ENCODE measurements at regions not wholly inside any gene's neighbourhood (a gene's known extent, or its start where the extent isn't known, plus 50 kb on each side); places are given as distances from the start of the nearest gene placed in this dataset.

DNA sequence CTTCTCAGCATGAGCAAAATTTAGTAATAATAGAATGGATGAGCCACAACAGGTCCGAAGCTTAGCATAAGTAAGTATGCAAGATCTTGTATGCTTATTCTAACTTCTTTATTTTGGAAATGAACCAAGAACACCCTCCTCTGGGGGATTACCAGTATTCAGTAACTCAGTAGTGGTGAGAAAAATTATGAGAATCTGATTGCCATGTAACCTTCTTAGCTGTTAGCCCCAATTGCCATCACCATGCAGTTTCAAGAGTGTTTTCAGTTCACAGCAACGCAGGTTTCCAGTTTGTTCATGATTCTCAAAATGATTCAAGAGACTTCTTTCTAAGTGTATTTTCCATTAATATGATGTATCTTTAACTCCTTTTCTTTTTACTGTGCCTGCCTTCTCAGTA, 1507.6 kb upstream of the SEL1L start:
- TF ChIP-seq, protein P1, sequence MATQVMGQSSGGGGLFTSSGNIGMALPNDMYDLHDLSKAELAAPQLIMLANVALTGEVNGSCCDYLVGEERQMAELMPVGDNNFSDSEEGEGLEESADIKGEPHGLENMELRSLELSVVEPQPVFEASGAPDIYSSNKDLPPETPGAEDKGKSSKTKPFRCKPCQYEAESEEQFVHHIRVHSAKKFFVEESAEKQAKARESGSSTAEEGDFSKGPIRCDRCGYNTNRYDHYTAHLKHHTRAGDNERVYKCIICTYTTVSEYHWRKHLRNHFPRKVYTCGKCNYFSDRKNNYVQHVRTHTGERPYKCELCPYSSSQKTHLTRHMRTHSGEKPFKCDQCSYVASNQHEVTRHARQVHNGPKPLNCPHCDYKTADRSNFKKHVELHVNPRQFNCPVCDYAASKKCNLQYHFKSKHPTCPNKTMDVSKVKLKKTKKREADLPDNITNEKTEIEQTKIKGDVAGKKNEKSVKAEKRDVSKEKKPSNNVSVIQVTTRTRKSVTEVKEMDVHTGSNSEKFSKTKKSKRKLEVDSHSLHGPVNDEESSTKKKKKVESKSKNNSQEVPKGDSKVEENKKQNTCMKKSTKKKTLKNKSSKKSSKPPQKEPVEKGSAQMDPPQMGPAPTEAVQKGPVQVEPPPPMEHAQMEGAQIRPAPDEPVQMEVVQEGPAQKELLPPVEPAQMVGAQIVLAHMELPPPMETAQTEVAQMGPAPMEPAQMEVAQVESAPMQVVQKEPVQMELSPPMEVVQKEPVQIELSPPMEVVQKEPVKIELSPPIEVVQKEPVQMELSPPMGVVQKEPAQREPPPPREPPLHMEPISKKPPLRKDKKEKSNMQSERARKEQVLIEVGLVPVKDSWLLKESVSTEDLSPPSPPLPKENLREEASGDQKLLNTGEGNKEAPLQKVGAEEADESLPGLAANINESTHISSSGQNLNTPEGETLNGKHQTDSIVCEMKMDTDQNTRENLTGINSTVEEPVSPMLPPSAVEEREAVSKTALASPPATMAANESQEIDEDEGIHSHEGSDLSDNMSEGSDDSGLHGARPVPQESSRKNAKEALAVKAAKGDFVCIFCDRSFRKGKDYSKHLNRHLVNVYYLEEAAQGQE (IDR thresholded peaks at IDR 0.05; ENCODE audit: insufficient replicate concordance, low read depth) = no peak
- TF ChIP-seq POLR2AphosphoS5 (IDR thresholded peaks at IDR 0.05; ENCODE audit: low read depth) (no peak), GABPA (IDR thresholded peaks at IDR 0.05; ENCODE audit: low read depth) (no peak), SPI1 (IDR thresholded peaks at IDR 0.05; ENCODE audit: borderline replicate concordance, low read depth) (no peak)
- TF ChIP-seq, protein P2, sequence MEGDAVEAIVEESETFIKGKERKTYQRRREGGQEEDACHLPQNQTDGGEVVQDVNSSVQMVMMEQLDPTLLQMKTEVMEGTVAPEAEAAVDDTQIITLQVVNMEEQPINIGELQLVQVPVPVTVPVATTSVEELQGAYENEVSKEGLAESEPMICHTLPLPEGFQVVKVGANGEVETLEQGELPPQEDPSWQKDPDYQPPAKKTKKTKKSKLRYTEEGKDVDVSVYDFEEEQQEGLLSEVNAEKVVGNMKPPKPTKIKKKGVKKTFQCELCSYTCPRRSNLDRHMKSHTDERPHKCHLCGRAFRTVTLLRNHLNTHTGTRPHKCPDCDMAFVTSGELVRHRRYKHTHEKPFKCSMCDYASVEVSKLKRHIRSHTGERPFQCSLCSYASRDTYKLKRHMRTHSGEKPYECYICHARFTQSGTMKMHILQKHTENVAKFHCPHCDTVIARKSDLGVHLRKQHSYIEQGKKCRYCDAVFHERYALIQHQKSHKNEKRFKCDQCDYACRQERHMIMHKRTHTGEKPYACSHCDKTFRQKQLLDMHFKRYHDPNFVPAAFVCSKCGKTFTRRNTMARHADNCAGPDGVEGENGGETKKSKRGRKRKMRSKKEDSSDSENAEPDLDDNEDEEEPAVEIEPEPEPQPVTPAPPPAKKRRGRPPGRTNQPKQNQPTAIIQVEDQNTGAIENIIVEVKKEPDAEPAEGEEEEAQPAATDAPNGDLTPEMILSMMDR (IDR thresholded peaks at IDR 0.05; ENCODE audit: insufficient read depth, low read length) = no peak
- Histone ChIP-seq H3K27ac (replicated peaks) (no peak overlapping the region), H3K4me3 (replicated peaks; ENCODE audit: insufficient read depth, low read length) (no peak overlapping the region), H3K27me3 (ENCODE audit: insufficient read depth, poor library complexity, severe bottlenecking) (no peaks in the 10 kb centered on the region)
- no peak for DNase-seq (ENCODE audit: low read depth in 1 of 2, low spot score in 1 of 2)

DNA sequence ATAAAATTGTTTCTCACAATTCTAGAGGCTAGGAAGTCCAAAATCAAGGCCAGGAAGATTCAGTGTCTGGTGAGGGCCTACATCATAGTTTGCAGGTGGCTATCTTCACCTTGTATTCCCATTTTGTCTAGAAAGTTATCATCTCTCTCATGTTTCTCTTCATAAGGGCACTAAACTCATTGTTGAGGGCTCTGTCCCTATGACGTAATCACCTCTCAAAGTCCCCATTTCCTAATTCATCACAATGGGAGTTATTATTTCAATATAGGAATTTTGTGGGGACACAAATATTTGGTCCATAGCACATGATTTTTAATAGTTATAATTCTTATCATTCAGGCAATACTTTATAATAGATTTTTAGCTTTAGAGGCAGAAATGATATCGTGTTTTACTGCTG, 1509.2 kb upstream of the SEL1L start:
- DNase-seq (ENCODE audit: low read depth in 1 of 2, low spot score in 1 of 2) = no peak
- H3K27me3 ChIP-seq (ENCODE audit: insufficient read depth, poor library complexity, severe bottlenecking) = no peaks in the 10 kb centered on the region
- H3K27ac ChIP-seq (replicated peaks) = no peak overlapping the region

DNA sequence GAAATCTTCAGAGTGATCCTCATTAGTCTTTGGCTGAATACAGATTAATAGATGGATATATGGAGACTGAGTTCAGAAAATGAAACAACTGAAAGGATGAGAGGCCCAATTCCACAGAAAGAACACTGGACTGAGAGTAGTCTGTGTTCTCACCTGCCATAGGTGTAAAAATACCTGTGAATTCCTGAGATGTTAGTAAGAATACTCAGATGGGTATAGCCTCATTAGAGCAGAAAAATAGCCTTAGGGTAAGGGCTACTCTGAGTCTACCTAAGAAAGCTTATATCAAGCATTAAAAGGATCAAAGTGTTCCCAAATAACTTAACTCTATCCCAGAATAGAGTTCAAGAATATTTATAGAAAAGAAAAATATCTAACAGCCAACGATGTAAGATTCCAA, 1510.3 kb upstream of the SEL1L start:
- H3K27me3 ChIP-seq (ENCODE audit: insufficient read depth, poor library complexity, severe bottlenecking) = no peaks in the 10 kb centered on the region
- DNase-seq (ENCODE audit: low read depth in 1 of 2, low spot score in 1 of 2) = no peak
- TF ChIP-seq SPI1 (IDR thresholded peaks at IDR 0.05; ENCODE audit: borderline replicate concordance, low read depth) (no peak), GABPA (IDR thresholded peaks at IDR 0.05; ENCODE audit: low read depth) (no peak), POLR2AphosphoS5 (IDR thresholded peaks at IDR 0.05; ENCODE audit: low read depth) (no peak)
- TF ChIP-seq, protein P1 (IDR thresholded peaks at IDR 0.05; ENCODE audit: insufficient replicate concordance, low read depth) = no peak
- TF ChIP-seq, protein P2 (IDR thresholded peaks at IDR 0.05; ENCODE audit: insufficient read depth, low read length) = no peak
- no peak overlapping the region for H3K4me3 ChIP-seq (replicated peaks; ENCODE audit: insufficient read depth, low read length)
- H3K27ac ChIP-seq (replicated peaks) = no peak overlapping the region

More for the DNA sequence above, 1509.2 kb upstream of the SEL1L start:
- TF ChIP-seq GABPA (IDR thresholded peaks at IDR 0.05; ENCODE audit: low read depth) = no peak
- no peak overlapping the region for H3K4me3 ChIP-seq (replicated peaks; ENCODE audit: insufficient read depth, low read length)

GRCh38 chr14:83047059-83047830, 1513.6 kb upstream of the SEL1L start:
- no peak for DNase-seq (ENCODE audit: low read depth in 1 of 2, low spot score in 1 of 2)
- no peak for TF ChIP-seq GABPA (IDR thresholded peaks at IDR 0.05; ENCODE audit: low read depth)
- no peak for TF ChIP-seq SPI1 (IDR thresholded peaks at IDR 0.05; ENCODE audit: borderline replicate concordance, low read depth)
- TF ChIP-seq, protein P1 (IDR thresholded peaks at IDR 0.05; ENCODE audit: insufficient replicate concordance, low read depth) = no peak
- TF ChIP-seq, protein P2 (IDR thresholded peaks at IDR 0.05; ENCODE audit: insufficient read depth, low read length) = no peak
- TF ChIP-seq POLR2AphosphoS5 (IDR thresholded peaks at IDR 0.05; ENCODE audit: low read depth) = no peak
- Histone ChIP-seq H3K27me3 (ENCODE audit: insufficient read depth, poor library complexity, severe bottlenecking) (no peaks in the 10 kb centered on the region), H3K27ac (replicated peaks) (no peak overlapping the region), H3K4me3 (replicated peaks; ENCODE audit: insufficient read depth, low read length) (no peak overlapping the region)
